GM21786 (cell line): ENCODE measurements at regions not wholly inside any gene's neighbourhood (a gene's known extent, or its start where the extent isn't known, plus 50 kb on each side); places are given as distances from the start of the nearest gene placed in this dataset.

ENCODE experiments used
- ATAC-seq: cut with Tn5 transposase; IDR thresholded peaks from one replicate; pipeline ENCODE4 v1.9.1; 2021; ENCODE audit not compliant: unreplicated experiment

DNA sequence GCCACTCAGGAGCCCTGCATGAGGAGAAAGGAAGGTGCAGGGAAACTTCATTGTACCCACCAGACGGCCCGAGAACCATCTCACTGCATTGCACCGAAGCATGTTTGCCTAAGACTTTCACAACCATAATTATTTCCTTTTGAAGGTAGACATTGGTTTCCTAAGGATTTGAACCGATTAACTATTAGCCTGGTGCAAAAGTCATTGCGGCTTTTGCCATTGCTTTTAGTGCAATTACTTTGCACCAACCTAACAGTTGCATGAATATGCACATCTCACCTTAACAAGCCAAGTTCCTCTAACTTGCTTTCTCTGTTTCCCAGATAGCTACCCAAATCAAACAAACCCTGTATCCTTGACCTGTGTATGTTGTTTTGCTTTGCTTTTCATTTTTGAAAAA is 516.3 kb upstream of the ID2 start:
- no peak for ATAC-seq

DNA sequence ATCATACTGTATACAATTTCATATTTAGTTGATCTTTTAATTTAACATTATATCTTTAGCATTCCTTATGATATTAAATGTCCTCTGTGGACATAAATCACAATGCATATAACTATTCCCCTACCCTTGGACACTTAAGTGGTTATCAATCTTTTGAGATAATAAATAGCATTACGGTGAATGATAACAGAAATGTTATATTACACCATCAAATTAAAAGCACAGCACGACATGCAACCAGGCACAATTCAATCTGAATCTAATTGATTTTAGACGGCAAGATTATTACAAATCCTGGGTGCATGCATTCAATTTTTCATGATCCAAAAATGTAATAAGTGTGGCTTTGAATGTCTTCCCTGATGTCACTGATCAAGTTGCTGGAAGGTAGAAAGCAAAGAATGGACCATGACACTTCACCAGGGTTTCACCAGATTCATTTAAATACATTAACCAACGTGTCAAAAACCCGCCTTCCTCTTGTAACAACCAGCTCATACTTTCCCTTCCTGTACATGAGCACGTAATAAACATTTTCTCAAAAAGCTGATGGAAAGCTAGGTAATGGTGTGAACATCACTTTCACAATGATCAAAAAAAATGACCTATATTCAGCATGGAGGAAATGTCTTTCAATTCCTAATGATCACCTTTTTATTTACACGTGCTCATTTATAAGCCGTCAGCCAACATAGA is 513.7 kb upstream of the ID2 start:
- ATAC-seq, result no peak

GRCh38 chr2:8168876-8169424 is 512.9 kb upstream of the ID2 start:
- ATAC-seq, result no peak

- no peak for ATAC-seq
Measured at GRCh38 chr2:8169443-8169842, 512.4 kb upstream of the ID2 start.

DNA sequence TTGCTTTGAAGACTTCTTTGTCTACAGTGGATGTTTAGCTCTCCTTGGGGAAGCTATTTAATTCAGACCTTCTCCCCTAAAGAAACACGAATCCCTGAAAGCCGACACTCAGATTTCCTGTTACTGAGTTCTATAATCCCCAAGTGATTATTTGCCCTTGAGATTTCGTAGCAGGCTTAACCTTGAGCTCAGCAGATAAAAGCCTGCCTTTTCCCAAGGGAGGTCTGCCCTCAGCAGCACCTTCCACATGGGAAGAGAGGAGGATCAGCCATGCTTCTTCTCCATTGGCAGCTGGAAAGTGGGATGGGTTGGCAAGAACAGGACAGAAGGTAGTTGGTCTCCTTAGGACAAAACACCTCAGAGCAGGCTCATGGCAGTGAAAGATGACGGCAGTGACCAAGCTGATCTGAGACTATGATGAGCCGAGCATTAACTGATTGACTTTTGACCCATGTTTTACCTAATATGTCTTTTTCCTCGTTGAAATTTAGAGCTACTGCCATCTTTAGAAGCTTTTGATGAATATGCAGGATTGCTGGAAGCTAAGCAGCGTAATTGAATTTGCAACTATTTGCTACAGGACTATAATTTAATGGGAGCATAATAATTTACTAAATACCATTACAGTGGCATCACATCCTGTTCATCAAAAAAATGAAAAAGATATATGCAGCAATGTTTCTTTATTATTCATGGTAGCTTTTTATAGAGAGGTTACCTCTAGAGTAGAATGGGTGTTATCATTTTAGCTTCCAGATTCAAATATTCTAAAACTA is 511.1 kb upstream of the ID2 start:
- ATAC-seq, result no peak

- ATAC-seq, result no peak
Measured at GRCh38 chr2:8171608-8172007, 510.2 kb upstream of the ID2 start.

GRCh38 chr2:8172661-8173060 is 509.2 kb upstream of the ID2 start:
- no peak for ATAC-seq

GRCh38 chr2:8174641-8175257 is 507.1 kb upstream of the ID2 start:
- ATAC-seq, result no peak

DNA sequence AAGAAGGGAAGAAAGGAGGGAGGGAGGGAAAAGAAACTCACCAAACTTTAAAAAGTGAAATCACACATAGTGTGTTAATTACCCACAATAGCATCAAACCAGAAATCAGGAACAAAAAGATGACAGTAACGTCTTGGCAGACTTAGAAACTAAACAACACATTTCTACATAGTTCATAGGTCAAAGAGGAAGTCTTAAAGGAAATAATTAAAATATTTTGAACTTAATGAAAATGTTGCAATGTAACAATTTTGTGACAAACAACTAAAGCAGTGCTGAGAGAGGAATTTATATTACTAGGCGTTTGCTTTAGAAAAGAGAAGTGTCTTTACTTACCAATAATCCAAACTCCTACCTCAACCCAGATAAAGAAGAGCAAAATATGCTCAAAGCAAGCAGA is 505.0 kb upstream of the ID2 start:
- no peak for ATAC-seq

DNA sequence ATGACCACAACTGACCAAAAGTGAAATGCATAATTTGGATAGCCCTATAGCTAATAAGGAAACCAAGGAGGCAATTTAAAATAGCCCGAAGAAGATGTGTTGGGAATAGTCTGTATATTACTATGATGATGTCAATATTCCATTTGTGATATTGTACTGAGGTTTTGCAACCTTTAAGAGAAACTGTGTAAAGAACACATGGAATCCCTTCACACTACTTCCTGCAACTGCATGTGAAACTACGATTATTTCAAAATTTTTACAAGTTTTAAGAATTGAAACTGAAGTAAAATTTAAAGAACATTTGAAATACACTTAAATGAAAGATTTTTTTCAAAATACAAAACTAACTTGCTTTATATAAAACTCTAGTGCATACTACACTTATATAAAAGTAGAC is 504.3 kb upstream of the ID2 start:
- no peak for ATAC-seq

- no peak for ATAC-seq
Measured at GRCh38 chr2:8178911-8179310, 502.9 kb upstream of the ID2 start.

- no peak for ATAC-seq
Measured at GRCh38 chr2:8189316-8189715, 492.5 kb upstream of the ID2 start.

DNA sequence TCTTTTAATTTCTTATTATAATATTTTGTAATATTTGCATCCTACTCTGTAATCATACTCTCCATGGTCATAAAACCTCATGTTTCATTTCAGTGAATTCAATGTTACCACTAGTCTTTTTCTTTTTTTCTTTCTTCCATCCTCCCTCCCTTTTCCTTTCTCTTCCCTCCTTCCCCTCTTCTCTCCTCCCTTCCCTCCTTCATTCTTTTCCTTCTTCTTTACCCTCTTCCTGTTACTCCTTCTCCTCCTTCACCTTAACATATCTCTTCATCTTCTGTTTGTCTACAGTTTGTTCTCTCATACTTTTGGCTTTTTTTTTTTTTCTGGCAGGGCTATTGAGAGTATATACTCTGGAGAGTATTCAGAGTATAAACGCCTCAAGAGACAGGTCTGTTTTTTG is 491.6 kb upstream of the ID2 start:
- ATAC-seq, result no peak

DNA sequence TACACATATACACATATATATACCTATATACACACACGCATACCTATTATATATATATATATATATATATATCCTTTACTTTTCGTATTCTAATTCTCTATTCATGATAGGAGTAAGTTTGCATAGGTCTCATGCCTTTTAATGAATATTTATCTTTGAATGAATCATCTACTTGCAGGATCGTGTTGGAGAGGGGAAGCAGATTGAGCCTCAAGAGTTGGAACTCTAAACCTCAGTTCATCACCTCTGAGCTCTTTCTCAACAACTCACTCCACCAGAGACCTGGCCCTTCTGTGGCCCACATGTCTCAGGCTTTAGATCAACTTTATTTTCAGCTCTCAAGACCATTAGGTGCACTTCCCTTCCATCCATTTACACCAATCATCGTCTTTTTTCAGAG is 490.4 kb upstream of the ID2 start:
- ATAC-seq, result no peak

DNA sequence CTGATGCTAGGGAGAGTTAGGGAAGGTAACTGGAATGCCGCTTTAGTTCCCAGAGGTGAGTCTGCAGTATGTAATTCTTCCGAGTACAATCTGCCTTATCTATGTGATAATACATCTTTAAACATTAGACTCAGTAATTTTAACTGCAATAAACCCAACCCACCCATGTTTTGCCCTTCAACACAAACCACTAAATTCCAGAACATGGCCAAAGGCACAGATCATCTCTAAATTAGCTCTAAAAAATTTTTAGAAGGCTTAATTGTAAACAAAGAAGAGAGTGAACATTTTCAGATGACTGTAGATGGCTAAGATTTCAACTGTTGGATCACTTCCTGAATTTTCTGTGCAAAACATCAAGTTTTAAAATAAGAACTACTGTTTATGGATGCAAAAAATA is 488.7 kb upstream of the ID2 start:
- no peak for ATAC-seq

GRCh38 chr2:8193686-8194615 is 487.9 kb upstream of the ID2 start:
- no peak for ATAC-seq

GRCh38 chr2:8195784-8196183 is 486.1 kb upstream of the ID2 start:
- ATAC-seq, result no peak

- no peak for ATAC-seq
Measured at GRCh38 chr2:8196316-8196715, 485.5 kb upstream of the ID2 start.

DNA sequence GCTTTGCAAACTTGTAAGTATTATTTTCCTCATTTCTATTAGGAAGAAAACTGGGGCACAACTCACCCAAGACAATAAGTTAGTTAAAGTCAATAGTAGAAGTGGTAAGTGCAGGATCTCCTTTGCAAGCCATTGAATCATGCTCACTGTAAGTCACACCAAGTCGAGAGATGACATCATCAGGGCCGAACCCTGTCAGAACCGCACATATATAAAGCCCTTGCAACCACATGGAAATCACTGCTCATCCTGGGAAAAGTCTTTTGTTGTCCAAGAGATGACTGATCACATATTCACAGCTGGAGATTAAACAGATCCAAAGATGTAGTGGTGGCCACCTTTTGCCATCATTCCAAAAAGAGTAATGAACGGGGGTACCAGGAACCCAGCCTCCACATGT is 484.8 kb upstream of the ID2 start:
- ATAC-seq, result no peak

GRCh38 chr2:8197825-8198224 is 484.0 kb upstream of the ID2 start:
- ATAC-seq, result no peak
